Lower leg skin (tissue), 4 donors: ENCODE measurements at regions not wholly inside any gene's neighbourhood (a gene's known extent, or its start where the extent isn't known, plus 50 kb on each side); places are given as distances from the start of the nearest gene placed in this dataset.

Source experiments
- DNase-seq, 2 donors: peaks; one replicate each; pipeline ENCODE4 v3.0.0-alpha.2; 2019; ENCODE audit warnings: low spot score in 2 of 2
- H3K4me3 ChIP-seq: fragments of 200-600 bp; sonication (generic); 2 replicates; pipeline ENCODE4 v1.5.1; 2017; ENCODE audit warnings: mild to moderate bottlenecking, low read depth; ENCODE audit not compliant: poor library complexity, severe bottlenecking
- CTCF ChIP-seq, 3 donors: fragments of 450-650 bp; IDR thresholded peaks; one replicate each; pipeline ENCODE4 v1.5.1; 2016; ENCODE audit warnings: antibody characterized with exemption in 3 of 3, mild to moderate bottlenecking in 3 of 3, moderate library complexity in 2 of 3
- POLR2A ChIP-seq, 2 donors: fragments of 450-650 bp; IDR thresholded peaks; one replicate each; pipeline ENCODE4 v1.6.1; 2016 to 2017; ENCODE audit warnings: antibody characterized with exemption in 2 of 2, mild to moderate bottlenecking in 1 of 2, moderate library complexity in 1 of 2
- WGBS, 2 donors: methylation state at CpG; one replicate each; pipeline ENCODE4 v1.1.5; 2018; 5-methylcytosine and 5-hydroxymethylcytosine counted together
- intact Hi-C: fragments of 100-400 bp; cut with DNase I; formaldehyde crosslinking; loops from one replicate; pipeline ENCODE4 v1.15.0; 2023; ENCODE audit warnings: low total_unique reads

- TF ChIP-seq CTCF (IDR thresholded peaks at IDR 0.05) (no peak), POLR2A (IDR thresholded peaks at IDR 0.05) (no peak)
- intact Hi-C loops = no loop called here
- DNase-seq = no peak
- no peak overlapping the region for H3K4me3 ChIP-seq
Observed at GRCh38 chr20:7728338-7728737, 211.9 kb downstream of the HAO1 start.

GRCh38 chr20:7734216-7734615, 206.0 kb downstream of the HAO1 start:
- whole genome bisulfite sequencing, 2 donors = 95 to 97% methylated on average over 1 of the region's 1 CpG
- TF ChIP-seq POLR2A (IDR thresholded peaks at IDR 0.05) = no peak
- no peak for TF ChIP-seq CTCF (IDR thresholded peaks at IDR 0.05)
- intact Hi-C loops = no loop called here
- no peak overlapping the region for H3K4me3 ChIP-seq
- DNase-seq = no peak

- no peak for DNase-seq
- WGBS, 2 donors = 24 to 46% methylated on average over 1 of the region's 1 CpG
- H3K4me3 ChIP-seq = no peak overlapping the region
- TF ChIP-seq CTCF (IDR thresholded peaks at IDR 0.05) (no peak), POLR2A (IDR thresholded peaks at IDR 0.05) (no peak)
- intact Hi-C loops = no loop called here
Observed at GRCh38 chr20:7736336-7736735, 203.9 kb downstream of the HAO1 start.

- no peak overlapping the region for H3K4me3 ChIP-seq
- intact Hi-C loops = no loop called here
- DNase-seq = no peak
- WGBS, 2 donors = 85% methylated on average over 2 of the region's 2 CpGs
- TF ChIP-seq POLR2A (IDR thresholded peaks at IDR 0.05) (no peak), CTCF (IDR thresholded peaks at IDR 0.05) (no peak)
Observed at GRCh38 chr20:7741866-7742265, 198.4 kb downstream of the HAO1 start.

GRCh38 chr20:7742479-7742878, 197.8 kb downstream of the HAO1 start:
- TF ChIP-seq CTCF (IDR thresholded peaks at IDR 0.05) = no peak
- DNase-seq = no peak
- 71 to 85% methylated on average over 2 of the region's 2 CpGs for WGBS, 2 donors
- intact Hi-C loops = no loop called here
- H3K4me3 ChIP-seq = no peak overlapping the region

- H3K4me3 ChIP-seq = no peak overlapping the region
- DNase-seq = no peak
- WGBS, 2 donors = 94 to 100% methylated on average over 1 of the region's 1 CpG
- intact Hi-C loops = no loop called here
- TF ChIP-seq POLR2A (IDR thresholded peaks at IDR 0.05) = no peak
- no peak for TF ChIP-seq CTCF (IDR thresholded peaks at IDR 0.05)
Observed at GRCh38 chr20:7744411-7744810, 195.8 kb downstream of the HAO1 start.
